ENCODE measurements at regions not wholly inside any gene's neighbourhood (a gene's known extent, or its start where the extent isn't known, plus 50 kb on each side); places are given as distances from the start of the nearest gene placed in this dataset.

DNA sequence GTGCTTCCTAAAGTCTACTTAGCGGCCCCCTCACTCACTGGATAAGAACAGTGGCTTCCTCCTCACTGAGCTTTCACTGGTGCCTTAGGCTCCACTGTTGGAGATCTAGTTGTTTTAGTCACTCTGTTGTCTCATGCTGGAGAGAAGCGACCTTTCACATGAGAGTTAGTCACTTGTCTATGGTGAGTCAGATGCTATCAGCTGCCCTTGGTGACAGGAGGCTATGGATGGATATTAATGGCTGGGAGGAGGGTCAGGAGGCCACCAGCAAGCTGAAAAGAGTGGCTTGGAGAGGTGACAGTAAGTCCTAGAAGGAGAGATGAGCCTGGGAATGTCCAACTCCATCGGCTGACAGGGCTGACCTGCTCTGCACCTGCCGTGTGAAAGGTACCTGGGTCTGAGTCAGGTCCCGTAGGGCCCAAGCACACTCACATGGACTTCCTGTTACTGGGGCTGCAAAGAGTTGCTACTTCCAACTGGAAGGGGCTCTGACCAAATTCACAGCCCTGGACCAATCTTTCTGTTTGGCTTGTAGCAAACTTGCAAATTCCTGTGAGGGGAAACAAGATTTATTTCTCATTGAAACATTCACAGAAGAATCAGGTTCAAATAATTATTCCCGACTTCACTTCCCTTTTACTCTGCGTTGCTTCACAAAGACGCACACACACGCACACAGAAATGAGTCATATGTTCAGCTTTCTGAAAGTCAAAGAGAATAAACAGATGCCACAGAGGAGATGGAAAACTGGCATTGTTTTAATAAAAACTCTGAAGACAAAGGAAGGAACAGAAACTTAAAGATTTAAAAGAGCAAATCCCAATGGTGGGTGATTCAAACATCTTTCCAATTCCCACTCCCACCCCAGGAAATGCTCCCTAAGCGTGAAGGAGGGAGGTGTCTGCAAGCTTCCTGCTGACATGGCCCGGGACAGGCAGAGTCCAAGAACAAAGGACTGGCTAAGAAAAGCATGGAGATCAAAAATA, 203.5 kb upstream of the TWIST2 start:
- H3K9me2 ChIP-seq (ENCODE audit: insufficient read depth) = no peaks in the 10 kb centered on the region
- H3K4me3 ChIP-seq = peak overlapping the region; percentile 46
- WGBS, 2 experiments (ENCODE audit: low coverage in 1 of 2, low lambda C conversion rate in 2 of 2, missing lambda C conversion rate in 2 of 2) = 2 to 5% methylated on average over 11 of the region's 11 CpGs
- no peaks in the 10 kb centered on the region for H3K9me3 ChIP-seq (ENCODE audit: low read depth)
- H2AFZ ChIP-seq = peak overlapping the region; percentile 33; the same call in 1 of the 2 replicates
- H3K27ac ChIP-seq = peak overlapping the region; percentile 88
- H3K79me2 ChIP-seq (ENCODE audit: insufficient read depth) = no peaks in the 10 kb centered on the region
- H3F3A ChIP-seq (ENCODE audit: insufficient read depth) = peaks cover 22% of the 10 kb centered on the region
- in situ Hi-C loops (cut with MboI) = no loop called here
- peak overlapping the region; percentile 72 for H3K9ac ChIP-seq
- TF ChIP-seq EZH2 (IDR thresholded peaks at IDR 0.05; ENCODE audit: insufficient read depth, poor library complexity, severe bottlenecking) = no peak
- TF ChIP-seq EZH2phosphoT487 (IDR thresholded peaks at IDR 0.05; ENCODE audit: insufficient read depth, low read depth) = 0 out of 2 replicates have a peak, but pooled peaks have one; percentile 61
- H3K4me2 ChIP-seq (ENCODE audit: unreplicated experiment) = peak overlapping the region; percentile 64
- no peaks in the 10 kb centered on the region for H3K27me3 ChIP-seq (replicated peaks; ENCODE audit: insufficient read depth)
- no peaks in the 10 kb centered on the region for H3K36me3 ChIP-seq (ENCODE audit: low read depth)
- no peaks in the 10 kb centered on the region for H4K20me1 ChIP-seq (ENCODE audit: insufficient read depth)
- peak; percentile 94 for DNase-seq
- peaks cover 27% of the 10 kb centered on the region for H3K4me1 ChIP-seq (ENCODE audit: insufficient read depth)

DNA sequence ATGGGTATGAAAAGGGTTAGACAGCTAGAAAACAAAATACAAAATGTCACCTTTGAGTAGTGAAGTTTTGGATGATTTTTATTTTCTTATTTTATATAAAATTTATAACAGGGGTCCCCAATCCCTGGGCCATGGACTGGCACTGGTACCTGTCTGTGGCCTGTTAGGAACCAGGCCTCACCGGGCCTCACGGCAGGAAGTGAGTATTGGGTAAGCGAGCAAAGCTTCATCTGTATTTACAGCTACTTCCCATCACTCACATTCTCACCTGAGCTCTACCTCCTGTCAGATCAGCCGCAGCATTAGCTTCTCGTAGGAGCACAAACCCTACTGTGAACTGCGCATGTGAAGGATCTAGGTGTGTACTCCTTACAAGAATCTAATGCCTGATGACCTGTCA, 202.8 kb upstream of the TWIST2 start:
- peaks cover 27% of the 10 kb centered on the region for H3K4me1 ChIP-seq (ENCODE audit: insufficient read depth)
- no peaks in the 10 kb centered on the region for H3K27me3 ChIP-seq (replicated peaks; ENCODE audit: insufficient read depth)
- in situ Hi-C loops (cut with MboI) = no loop called here
- H3K4me3 ChIP-seq = 0 out of 2 replicates have a peak overlapping the region, but pooled peaks have one; percentile 46
- H3K9me3 ChIP-seq (ENCODE audit: low read depth) = no peaks in the 10 kb centered on the region
- H4K20me1 ChIP-seq (ENCODE audit: insufficient read depth) = no peaks in the 10 kb centered on the region
- 0 out of 2 replicates have a peak overlapping the region, but pooled peaks have one; percentile 33 for H2AFZ ChIP-seq
- TF ChIP-seq EZH2phosphoT487 (IDR thresholded peaks at IDR 0.05; ENCODE audit: insufficient read depth, low read depth) (no peak), EZH2 (IDR thresholded peaks at IDR 0.05; ENCODE audit: insufficient read depth, poor library complexity, severe bottlenecking) (no peak)
- peaks cover 22% of the 10 kb centered on the region for H3F3A ChIP-seq (ENCODE audit: insufficient read depth)
- no peaks in the 10 kb centered on the region for H3K36me3 ChIP-seq (ENCODE audit: low read depth)
- 71 to 75% methylated on average over 6 of the region's 6 CpGs for whole genome bisulfite sequencing, 2 experiments (ENCODE audit: low coverage in 1 of 2, low lambda C conversion rate in 2 of 2, missing lambda C conversion rate in 2 of 2)
- no peaks in the 10 kb centered on the region for H3K79me2 ChIP-seq (ENCODE audit: insufficient read depth)
- DNase-seq = no peak
- H3K9me2 ChIP-seq (ENCODE audit: insufficient read depth) = no peaks in the 10 kb centered on the region
- H3K4me2 ChIP-seq (ENCODE audit: unreplicated experiment) = peak overlapping the region; percentile 64
- peak overlapping the region; percentile 72 for H3K9ac ChIP-seq
- peak overlapping the region; percentile 88 for H3K27ac ChIP-seq

DNA sequence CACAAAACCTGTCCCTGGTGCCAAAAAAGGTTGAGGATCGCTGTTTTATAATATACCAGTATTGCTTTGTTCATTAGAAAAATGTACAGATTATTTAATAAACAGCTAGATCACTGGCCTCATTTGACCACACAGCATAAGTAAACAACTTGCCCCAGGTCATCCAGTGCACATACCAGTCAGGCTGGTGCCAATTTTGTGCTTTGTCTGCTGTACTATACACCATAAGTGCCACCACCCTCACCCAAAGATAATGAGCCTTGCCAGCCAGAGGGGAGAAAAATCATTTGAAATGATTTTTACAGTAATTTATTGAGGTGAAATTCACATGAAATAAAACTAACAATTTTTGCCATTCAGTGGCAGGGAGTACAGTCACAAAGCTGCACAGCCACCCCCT, 202.2 kb upstream of the TWIST2 start:
- H3K27me3 ChIP-seq (replicated peaks; ENCODE audit: insufficient read depth) = no peaks in the 10 kb centered on the region
- no peaks in the 10 kb centered on the region for H3K9me2 ChIP-seq (ENCODE audit: insufficient read depth)
- no peaks in the 10 kb centered on the region for H3K79me2 ChIP-seq (ENCODE audit: insufficient read depth)
- H3K27ac ChIP-seq = no peak overlapping the region
- H3K4me3 ChIP-seq = no peak overlapping the region
- WGBS, 2 experiments (ENCODE audit: low coverage in 1 of 2, low lambda C conversion rate in 2 of 2, missing lambda C conversion rate in 2 of 2) = 100% methylated on average over 1 of the region's 1 CpG
- DNase-seq = no peak
- H2AFZ ChIP-seq = no peak overlapping the region
- peaks cover 27% of the 10 kb centered on the region for H3K4me1 ChIP-seq (ENCODE audit: insufficient read depth)
- no peaks in the 10 kb centered on the region for H3K9me3 ChIP-seq (ENCODE audit: low read depth)
- no peak overlapping the region for H3K4me2 ChIP-seq (ENCODE audit: unreplicated experiment)
- H3F3A ChIP-seq (ENCODE audit: insufficient read depth) = peaks cover 22% of the 10 kb centered on the region
- H4K20me1 ChIP-seq (ENCODE audit: insufficient read depth) = no peaks in the 10 kb centered on the region
- TF ChIP-seq EZH2phosphoT487 (IDR thresholded peaks at IDR 0.05; ENCODE audit: insufficient read depth, low read depth) = no peak
- in situ Hi-C loops (cut with MboI) = no loop called here
- H3K36me3 ChIP-seq (ENCODE audit: low read depth) = no peaks in the 10 kb centered on the region
- H3K9ac ChIP-seq = no peak overlapping the region

DNA sequence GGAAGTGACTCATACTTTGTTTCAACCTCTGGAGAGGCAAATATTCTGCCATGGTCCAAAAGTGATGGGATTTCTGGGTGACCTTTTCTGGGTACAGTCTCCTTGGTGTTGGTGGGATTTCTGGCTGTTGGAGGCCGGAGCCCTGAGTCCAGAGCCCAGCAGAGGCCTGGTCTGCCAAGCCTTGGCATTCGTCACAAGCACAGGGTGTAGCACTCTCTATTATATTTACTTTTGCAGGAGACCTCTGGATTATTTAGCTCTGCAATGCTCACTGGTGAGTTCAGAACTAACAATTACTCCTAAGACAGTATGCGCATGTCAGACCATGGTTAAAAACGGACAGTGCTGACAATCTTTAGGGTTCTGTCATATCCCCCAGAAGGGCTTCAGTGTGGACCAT, 201.6 kb upstream of the TWIST2 start:
- Histone ChIP-seq H3K27ac (no peak overlapping the region), H4K20me1 (ENCODE audit: insufficient read depth) (no peaks in the 10 kb centered on the region), H3K4me3 (no peak overlapping the region), H3K79me2 (ENCODE audit: insufficient read depth) (no peaks in the 10 kb centered on the region), H3K9ac (no peak overlapping the region), H3K4me1 (ENCODE audit: insufficient read depth) (peaks cover 27% of the 10 kb centered on the region), H3K27me3 (replicated peaks; ENCODE audit: insufficient read depth) (no peaks in the 10 kb centered on the region), H2AFZ (no peak overlapping the region), H3F3A (ENCODE audit: insufficient read depth) (peaks cover 22% of the 10 kb centered on the region), H3K9me2 (ENCODE audit: insufficient read depth) (no peaks in the 10 kb centered on the region), H3K4me2 (ENCODE audit: unreplicated experiment) (no peak overlapping the region), H3K36me3 (ENCODE audit: low read depth) (no peaks in the 10 kb centered on the region), H3K9me3 (ENCODE audit: low read depth) (no peaks in the 10 kb centered on the region)
- DNase-seq = no peak
- 75% methylated on average over 4 of the region's 4 CpGs for WGBS, 2 experiments (ENCODE audit: low coverage in 1 of 2, low lambda C conversion rate in 2 of 2, missing lambda C conversion rate in 2 of 2)
- TF ChIP-seq EZH2 (IDR thresholded peaks at IDR 0.05; ENCODE audit: insufficient read depth, poor library complexity, severe bottlenecking) (no peak), EZH2phosphoT487 (IDR thresholded peaks at IDR 0.05; ENCODE audit: insufficient read depth, low read depth) (no peak)
- in situ Hi-C loops (cut with MboI) = no loop called here

Data from GM23248 (cell line).